Neutrophil (primary cell): ENCODE measurements at regions not wholly inside any gene's neighbourhood (a gene's known extent, or its start where the extent isn't known, plus 50 kb on each side); places are given as distances from the start of the nearest gene placed in this dataset.

Experiments
- H3K27ac ChIP-seq: fragments of 200-600 bp; sonication (generic); 2 replicates; pipeline ENCODE4 v1.5.1; 2016; ENCODE audit warnings: mild to moderate bottlenecking, moderate library complexity
- H3K27me3 ChIP-seq: fragments of 200-600 bp; sonication (generic); 2 replicates; pipeline ENCODE4 v1.6.0; 2016; ENCODE audit warnings: mild to moderate bottlenecking
- H3K36me3 ChIP-seq: fragments of 200-600 bp; sonication (generic); 2 replicates; pipeline ENCODE4 v1.5.1; 2017
- H3K4me1 ChIP-seq, 2 experiments: fragments of 200-600 bp in 1 of 2; sonication (generic) in 1 of 2; 1 replicate in 1 of 2; 2 replicates in 1 of 2; pipeline versions ENCODE4 v1.5.1 to v1.6.1; 2013 to 2016; ENCODE audit warnings: low read depth in 1 of 2, low read length in 1 of 2, mild to moderate bottlenecking in 1 of 2, moderate library complexity in 1 of 2; ENCODE audit not compliant: control insufficient read depth in 1 of 2, insufficient read depth in 1 of 2
- H3K4me3 ChIP-seq, 2 experiments: fragments of 200-600 bp in 1 of 2; sonication (generic) in 1 of 2; 1 replicate in 1 of 2; 2 replicates in 1 of 2; pipeline ENCODE4 v1.5.1; 2013 to 2016; ENCODE audit warnings: low read depth in 1 of 2, low read length in 1 of 2, mild to moderate bottlenecking in 1 of 2, moderate library complexity in 1 of 2
- H3K9me3 ChIP-seq: fragments of 200-600 bp; sonication (generic); 2 replicates; pipeline ENCODE4 v1.5.1; 2016
- TF ChIP-seq, protein P1 (sequence below): fragments of 200-600 bp; sonication (generic); IDR thresholded peaks from 2 replicates; pipeline ENCODE4 v1.5.1; 2016; ENCODE audit warnings: antibody characterized with exemption

DNA sequence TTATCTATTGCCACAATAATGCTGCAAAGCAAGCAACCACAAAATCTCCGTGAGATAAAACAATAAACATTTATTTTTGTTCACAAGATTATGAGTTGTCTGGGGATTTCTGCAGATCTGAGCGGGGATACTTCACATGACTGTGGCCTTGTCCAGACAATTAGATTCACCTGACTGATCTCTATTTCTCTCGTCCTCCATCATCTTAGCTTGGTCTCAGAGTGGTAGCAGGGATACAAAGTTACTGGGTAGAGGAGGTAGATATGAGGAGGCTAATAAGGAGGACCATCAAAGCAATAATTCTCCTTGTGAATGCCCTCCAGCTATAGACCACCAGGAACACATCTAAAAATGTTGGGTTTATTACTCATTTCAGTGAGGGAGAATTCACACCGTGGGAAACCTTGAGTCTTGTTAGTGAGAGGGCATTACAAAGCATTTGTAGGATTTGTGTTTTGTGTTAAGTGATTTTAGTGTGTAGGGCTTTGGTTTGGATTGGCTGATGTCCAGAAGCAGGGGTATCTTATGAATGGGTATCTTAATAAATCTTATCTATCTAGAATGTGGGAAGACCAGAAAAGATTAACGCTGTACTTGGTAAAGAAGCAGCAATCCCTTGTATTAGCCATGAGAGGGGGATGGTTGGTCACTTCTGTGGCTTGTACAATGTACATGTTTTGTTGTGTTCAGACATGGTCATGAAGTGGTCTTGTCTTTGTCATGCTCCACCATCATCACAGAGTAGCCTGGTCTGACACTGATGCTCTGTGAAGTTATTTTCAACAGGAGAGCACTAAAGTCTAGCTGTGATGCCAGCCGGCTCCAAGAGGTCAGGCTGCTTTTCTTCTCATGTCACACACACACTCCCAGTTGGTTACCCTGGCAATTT lies 287.6 kb upstream of the STT3B start:
- Histone ChIP-seq H3K27me3 (no peaks in the 10 kb centered on the region), H3K27ac (no peak overlapping the region), H3K9me3 (no peaks in the 10 kb centered on the region), H3K4me1 (no peaks in the 10 kb centered on the region), H3K36me3 (no peaks in the 10 kb centered on the region), H3K4me3 (no peak overlapping the region)
- TF ChIP-seq, protein P1, sequence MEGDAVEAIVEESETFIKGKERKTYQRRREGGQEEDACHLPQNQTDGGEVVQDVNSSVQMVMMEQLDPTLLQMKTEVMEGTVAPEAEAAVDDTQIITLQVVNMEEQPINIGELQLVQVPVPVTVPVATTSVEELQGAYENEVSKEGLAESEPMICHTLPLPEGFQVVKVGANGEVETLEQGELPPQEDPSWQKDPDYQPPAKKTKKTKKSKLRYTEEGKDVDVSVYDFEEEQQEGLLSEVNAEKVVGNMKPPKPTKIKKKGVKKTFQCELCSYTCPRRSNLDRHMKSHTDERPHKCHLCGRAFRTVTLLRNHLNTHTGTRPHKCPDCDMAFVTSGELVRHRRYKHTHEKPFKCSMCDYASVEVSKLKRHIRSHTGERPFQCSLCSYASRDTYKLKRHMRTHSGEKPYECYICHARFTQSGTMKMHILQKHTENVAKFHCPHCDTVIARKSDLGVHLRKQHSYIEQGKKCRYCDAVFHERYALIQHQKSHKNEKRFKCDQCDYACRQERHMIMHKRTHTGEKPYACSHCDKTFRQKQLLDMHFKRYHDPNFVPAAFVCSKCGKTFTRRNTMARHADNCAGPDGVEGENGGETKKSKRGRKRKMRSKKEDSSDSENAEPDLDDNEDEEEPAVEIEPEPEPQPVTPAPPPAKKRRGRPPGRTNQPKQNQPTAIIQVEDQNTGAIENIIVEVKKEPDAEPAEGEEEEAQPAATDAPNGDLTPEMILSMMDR = no peak

DNA sequence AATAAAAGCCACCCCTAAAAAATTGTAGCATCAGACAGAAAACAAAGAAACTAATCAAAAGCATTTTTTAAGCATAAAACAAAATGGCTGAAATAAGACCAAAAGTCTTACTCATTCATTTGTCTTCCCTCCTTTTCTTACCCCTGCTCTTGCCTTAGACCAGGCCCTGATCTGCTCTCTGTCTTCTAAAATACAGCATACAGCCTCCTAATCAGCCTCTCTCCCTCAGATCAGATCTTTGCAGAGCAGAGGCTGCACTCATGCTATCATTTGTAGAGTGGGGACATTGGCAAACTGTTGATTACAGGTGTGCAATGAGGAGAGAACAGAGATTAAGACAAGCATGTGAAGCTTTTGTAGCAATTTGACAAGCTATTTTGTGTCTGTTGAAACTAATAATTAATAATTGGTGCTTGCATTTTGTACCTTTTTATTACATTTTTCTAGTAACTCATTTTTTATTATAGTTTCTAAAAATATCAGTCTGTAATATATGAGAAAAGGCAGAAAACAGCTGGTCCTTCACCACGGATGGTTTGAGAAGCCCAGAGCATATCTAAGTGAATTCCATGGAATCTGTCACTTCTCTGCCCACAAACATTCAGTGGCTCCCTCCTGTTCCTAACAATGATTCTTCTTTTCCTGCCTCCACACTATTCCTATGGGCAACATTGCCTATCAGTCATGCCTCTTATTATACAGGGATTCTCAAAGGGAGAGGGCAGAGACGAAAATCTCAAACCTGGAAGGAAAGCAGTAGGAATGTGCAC lies 286.2 kb upstream of the STT3B start:
- Histone ChIP-seq H3K36me3 (no peaks in the 10 kb centered on the region), H3K27me3 (no peaks in the 10 kb centered on the region), H3K9me3 (no peaks in the 10 kb centered on the region), H3K4me3 (no peak overlapping the region), H3K27ac (no peak overlapping the region), H3K4me1 (no peaks in the 10 kb centered on the region)
- TF ChIP-seq, protein P1 = no peak

DNA sequence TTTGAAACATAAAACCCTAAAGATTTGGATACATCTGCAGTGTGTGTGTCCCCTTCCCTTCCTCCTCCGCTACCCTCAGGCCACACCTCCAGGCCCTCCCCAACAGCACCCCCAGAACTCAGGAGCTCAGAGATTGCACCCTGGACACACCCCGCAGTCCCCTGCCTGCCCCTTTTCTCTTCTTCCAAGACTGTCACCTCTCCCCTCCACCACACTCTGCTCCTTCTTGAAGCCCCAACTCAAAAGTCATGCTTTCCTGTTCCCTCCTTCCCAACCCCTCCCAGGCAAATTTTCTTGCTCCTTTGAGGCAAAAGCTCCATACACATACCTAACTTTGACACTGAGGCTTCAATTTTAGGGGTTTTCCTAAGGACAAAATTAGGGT lies 285.7 kb upstream of the STT3B start:
- no peaks in the 10 kb centered on the region for H3K9me3 ChIP-seq
- H3K27me3 ChIP-seq = no peaks in the 10 kb centered on the region

DNA sequence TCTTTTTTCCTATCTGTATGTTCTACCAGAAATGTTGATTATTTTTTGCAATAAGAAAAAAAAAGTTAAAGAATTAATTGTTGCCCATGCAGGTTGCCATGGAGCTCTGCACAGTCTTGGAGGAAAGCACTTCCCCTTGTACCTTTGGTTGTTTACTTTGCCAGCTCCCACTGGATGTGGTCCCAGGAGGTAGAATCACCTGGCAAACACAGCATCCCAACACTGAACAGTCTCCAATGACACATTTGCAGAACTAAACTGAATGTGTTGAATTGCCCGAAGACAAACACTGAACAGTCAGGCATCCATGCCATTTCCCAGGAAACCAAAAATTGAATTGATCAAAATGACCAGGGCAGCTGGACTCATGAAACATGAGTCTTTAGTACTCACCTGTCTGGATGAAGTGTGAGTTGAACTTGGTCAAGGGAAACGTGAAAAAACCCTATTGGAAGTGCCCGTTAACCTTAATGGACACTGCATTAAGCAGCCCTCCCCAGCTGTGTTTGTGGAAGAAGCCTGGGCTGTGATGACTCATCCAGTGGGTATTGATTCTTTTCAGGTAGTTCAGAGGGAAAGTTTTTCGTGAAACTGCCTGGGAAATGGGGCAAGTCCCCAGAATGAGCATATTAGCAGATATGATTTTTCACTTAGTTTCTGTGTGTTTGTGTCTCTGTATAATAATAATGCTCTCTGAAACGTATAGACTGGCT lies 284.7 kb upstream of the STT3B start:
- TF ChIP-seq, protein P1 = no peak
- H3K4me1 ChIP-seq = no peaks in the 10 kb centered on the region
- no peaks in the 10 kb centered on the region for H3K9me3 ChIP-seq
- no peak overlapping the region for H3K27ac ChIP-seq
- H3K27me3 ChIP-seq = no peaks in the 10 kb centered on the region
- H3K36me3 ChIP-seq = no peaks in the 10 kb centered on the region
- H3K4me3 ChIP-seq = no peak overlapping the region

More for the DNA sequence above, 285.7 kb upstream of the STT3B start:
- H3K36me3 ChIP-seq = no peaks in the 10 kb centered on the region
- TF ChIP-seq, protein P1 = no peak
- no peaks in the 10 kb centered on the region for H3K4me1 ChIP-seq
- no peak overlapping the region for H3K27ac ChIP-seq
- H3K4me3 ChIP-seq = no peak overlapping the region

DNA sequence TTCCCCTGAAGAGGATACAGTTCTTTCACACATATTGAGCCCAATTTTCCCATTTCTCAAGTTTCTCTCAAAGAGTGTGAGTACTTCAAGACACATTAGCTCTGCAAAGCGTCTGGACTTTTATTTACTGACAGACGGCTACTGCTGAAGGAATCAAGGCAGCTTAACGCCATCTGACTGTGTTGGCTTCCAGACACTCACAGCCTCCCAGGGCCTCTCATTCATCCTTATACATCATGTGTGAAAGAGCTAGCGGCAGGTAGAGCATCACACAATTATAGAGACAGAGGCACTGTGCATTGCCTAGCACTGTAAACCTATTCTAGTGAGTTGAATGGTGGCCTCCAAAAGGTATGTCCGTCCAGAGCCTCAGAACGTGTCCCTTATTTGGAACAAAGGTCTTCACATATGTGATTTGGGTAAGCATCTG lies 284.1 kb upstream of the STT3B start:
- Histone ChIP-seq H3K9me3 (no peaks in the 10 kb centered on the region), H3K27ac (no peak overlapping the region), H3K27me3 (no peaks in the 10 kb centered on the region), H3K4me1 (no peaks in the 10 kb centered on the region), H3K36me3 (no peaks in the 10 kb centered on the region), H3K4me3 (no peak overlapping the region)
- TF ChIP-seq, protein P1 = no peak
